Aorta (tissue), 5 donors: ENCODE measurements at regions not wholly inside any gene's neighbourhood (a gene's known extent, or its start where the extent isn't known, plus 50 kb on each side); places are given as distances from the start of the nearest gene placed in this dataset.

Experiments
- ATAC-seq: fragments of 200-7000 bp; cut with Tn5 transposase; one replicate; pipeline ENCODE4 v1.9.1; 2022; ENCODE audit warnings: moderate library complexity; ENCODE audit not compliant: low FRiP score
- DNase-seq, 2 donors: peaks; one replicate each; pipeline ENCODE4 v3.0.0-alpha.2; 2020
- H3K27ac ChIP-seq, 2 donors: one replicate each; pipeline ENCODE4 v1.5.1; 2013; ENCODE audit warnings: low read length in 2 of 2, mild to moderate bottlenecking in 2 of 2, moderate library complexity in 2 of 2, control low read depth in 1 of 2, inconsistent platforms in 1 of 2, low read depth in 1 of 2
- H3K27me3 ChIP-seq, 2 donors: one replicate each; pipeline ENCODE4 v1.6.1; 2013; ENCODE audit warnings: control low read depth in 1 of 2, low read length in 1 of 2, mild to moderate bottlenecking in 1 of 2, moderate library complexity in 1 of 2; ENCODE audit not compliant: insufficient read depth in 2 of 2, control insufficient read depth in 1 of 2
- H3K36me3 ChIP-seq, 2 donors: one replicate each; pipeline ENCODE4 v1.6.1; 2013; ENCODE audit warnings: control low read depth in 1 of 2, low read length in 1 of 2, mild to moderate bottlenecking in 1 of 2; ENCODE audit not compliant: insufficient read depth in 2 of 2, control insufficient read depth in 1 of 2
- H3K4me1 ChIP-seq, 2 donors: one replicate each; pipeline ENCODE4 v1.6.1; 2013; ENCODE audit warnings: low read length in 2 of 2, control low read depth in 1 of 2, mild to moderate bottlenecking in 1 of 2, moderate library complexity in 1 of 2; ENCODE audit not compliant: insufficient read depth in 2 of 2, control insufficient read depth in 1 of 2
- H3K4me3 ChIP-seq, 2 donors: one replicate each; pipeline ENCODE4 v1.5.1; 2013; ENCODE audit warnings: low read length in 2 of 2, control low read depth in 1 of 2, mild to moderate bottlenecking in 1 of 2
- H3K9me3 ChIP-seq: one replicate; pipeline ENCODE4 v1.6.1; 2013; ENCODE audit warnings: mild to moderate bottlenecking, low read length; ENCODE audit not compliant: control insufficient read depth
- WGBS, 2 donors: extraction: QIAGEN DNeasy Blood & Tissue Kit; methylation state at CpG; one replicate each; pipeline ENCODE4 v1.1.7; 2013; 5-methylcytosine and 5-hydroxymethylcytosine counted together
- intact Hi-C, 2 donors: fragments of 100-400 bp; cut with DNase I; formaldehyde crosslinking; loops; one replicate each; pipeline versions ENCODE4 v1.14.2 to v1.15.0; 2022
- donor health status: healthy with polysubstance abuse.
- donor health status: Bipolar disorder and iron deficiency.
- donor health status: DM: no; HTN: no; CAD: no.
- donor health status: DM: no; HTN: no; CAD: no.
- donor health status: DM: yes; HTN: yes; CAD: no.

DNA sequence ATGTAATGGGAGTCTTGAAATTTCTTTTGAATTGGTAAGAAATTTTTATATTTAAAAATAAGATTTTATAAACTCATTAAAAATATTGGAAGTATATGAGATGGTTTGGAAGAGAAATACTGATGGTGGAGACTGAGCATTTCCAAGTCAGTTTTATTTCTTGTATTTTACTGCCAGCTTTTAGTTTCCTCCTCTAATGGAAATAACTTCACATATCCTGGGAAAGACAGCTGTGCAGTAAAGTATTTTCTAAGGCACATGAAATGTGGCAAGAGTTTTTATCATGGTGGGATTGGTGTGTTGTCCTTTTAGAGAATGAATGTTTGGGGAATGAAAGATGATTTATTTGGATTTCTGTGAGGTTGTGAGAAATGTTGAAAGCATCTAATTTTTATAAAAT lies 346.9 kb upstream of the RGS6 start:
- Histone ChIP-seq H3K27ac (no peak overlapping the region), H3K4me3 (no peak overlapping the region), H3K9me3 (no peaks in the 10 kb centered on the region), H3K27me3 (no peaks in the 10 kb centered on the region), H3K4me1 (peaks cover 0 to 2% of the 10 kb centered on the region in 2 donors), H3K36me3 (no peaks in the 10 kb centered on the region)
- intact Hi-C loops: loop anchor here in 1 of 2 donors (10.0 kb wide), 3 partner anchors 101 to 261 kb away; partner anchors contain the start of gene SIPA1L1
- ATAC-seq (no peak), DNase-seq (no peak)

DNA sequence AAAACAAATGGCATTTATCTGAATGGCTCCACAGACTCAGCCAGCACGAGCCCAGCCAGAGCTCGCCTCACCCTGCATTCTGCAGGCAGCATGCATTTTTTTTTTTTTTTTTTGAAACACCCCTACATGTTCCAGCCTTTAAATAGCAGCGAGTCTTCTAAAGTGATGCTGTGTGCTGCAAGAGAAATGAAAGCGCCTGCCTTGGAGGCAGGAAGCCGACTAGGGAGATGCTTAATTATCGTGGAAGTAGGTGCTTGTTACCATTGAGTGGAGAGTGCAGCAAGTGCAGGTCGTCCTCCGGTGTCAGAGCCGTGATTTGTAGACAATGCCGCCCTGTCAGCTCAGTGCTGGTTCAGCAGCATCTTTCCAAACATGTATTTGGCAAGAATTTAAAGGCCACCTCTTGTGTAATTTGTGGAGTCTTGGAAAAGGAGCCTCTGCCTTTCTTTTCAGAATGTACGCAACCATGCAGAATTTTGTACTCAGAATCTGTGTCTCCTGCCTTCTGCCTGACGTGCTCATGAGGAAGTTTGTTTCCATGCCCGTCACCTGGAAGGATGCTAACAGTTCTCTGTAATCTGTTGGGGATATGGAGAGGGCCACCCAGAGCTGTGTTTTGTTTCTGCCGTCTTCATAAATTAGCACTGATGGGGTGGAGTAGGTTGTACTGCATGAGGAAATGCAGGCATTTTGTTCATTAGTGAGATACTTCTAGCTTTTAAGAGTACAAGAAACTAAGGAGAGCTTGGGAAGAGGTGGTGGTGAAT lies 345.9 kb upstream of the RGS6 start:
- peaks cover 0 to 2% of the 10 kb centered on the region in 2 donors for H3K4me1 ChIP-seq
- peak; percentile 74 for ATAC-seq

DNA sequence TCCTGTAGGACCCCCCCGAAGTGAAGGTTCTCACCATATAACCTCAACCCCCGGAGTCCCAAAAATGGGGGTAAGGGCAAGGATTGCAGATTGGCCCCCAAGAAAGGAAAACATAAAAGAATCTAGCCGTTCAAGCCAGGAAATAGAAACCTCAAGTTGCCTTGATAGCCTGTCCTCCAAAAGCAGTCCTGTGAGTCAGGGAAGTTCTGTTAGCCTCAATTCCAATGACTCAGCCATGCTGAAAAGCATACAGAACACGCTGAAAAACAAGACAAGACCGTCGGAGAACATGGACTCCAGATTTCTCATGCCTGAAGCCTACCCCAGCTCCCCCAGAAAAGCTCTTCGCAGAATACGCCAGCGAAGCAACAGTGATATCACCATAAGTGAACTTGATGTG lies 344.2 kb upstream of the RGS6 start:
- H3K9me3 ChIP-seq: no peaks in the 10 kb centered on the region
- no peak for DNase-seq
- no peak overlapping the region for H3K27ac ChIP-seq
- H3K4me1 ChIP-seq: peaks cover 2 to 3% of the 10 kb centered on the region in 2 donors
- no peaks in the 10 kb centered on the region for H3K27me3 ChIP-seq
- no peaks in the 10 kb centered on the region for H3K36me3 ChIP-seq
- WGBS, 2 donors: 91 to 93% methylated on average over 9 of the region's 9 CpGs
- H3K4me3 ChIP-seq: no peak overlapping the region
- intact Hi-C loops: loop anchor here in 1 of 2 donors (10.0 kb wide), 3 partner anchors 103 to 263 kb away; partner anchors contain the start of gene SIPA1L1
- no peak for ATAC-seq

More for the DNA sequence above, 345.9 kb upstream of the RGS6 start:
- 3 to 6% methylated on average over 14 of the region's 14 CpGs for WGBS, 2 donors
- Histone ChIP-seq H3K27ac (peak overlapping the region in 1 of 2 donors; percentile 82), H3K9me3 (no peaks in the 10 kb centered on the region), H3K36me3 (no peaks in the 10 kb centered on the region), H3K27me3 (no peaks in the 10 kb centered on the region), H3K4me3 (peak overlapping the region; percentile 38 to 94)
- DNase-seq: peak in 1 of 2 donors; percentile 44
- intact Hi-C loops: loop anchor here in 1 of 2 donors (10.0 kb wide), 3 partner anchors 102 to 262 kb away; partner anchors contain the start of gene SIPA1L1

DNA sequence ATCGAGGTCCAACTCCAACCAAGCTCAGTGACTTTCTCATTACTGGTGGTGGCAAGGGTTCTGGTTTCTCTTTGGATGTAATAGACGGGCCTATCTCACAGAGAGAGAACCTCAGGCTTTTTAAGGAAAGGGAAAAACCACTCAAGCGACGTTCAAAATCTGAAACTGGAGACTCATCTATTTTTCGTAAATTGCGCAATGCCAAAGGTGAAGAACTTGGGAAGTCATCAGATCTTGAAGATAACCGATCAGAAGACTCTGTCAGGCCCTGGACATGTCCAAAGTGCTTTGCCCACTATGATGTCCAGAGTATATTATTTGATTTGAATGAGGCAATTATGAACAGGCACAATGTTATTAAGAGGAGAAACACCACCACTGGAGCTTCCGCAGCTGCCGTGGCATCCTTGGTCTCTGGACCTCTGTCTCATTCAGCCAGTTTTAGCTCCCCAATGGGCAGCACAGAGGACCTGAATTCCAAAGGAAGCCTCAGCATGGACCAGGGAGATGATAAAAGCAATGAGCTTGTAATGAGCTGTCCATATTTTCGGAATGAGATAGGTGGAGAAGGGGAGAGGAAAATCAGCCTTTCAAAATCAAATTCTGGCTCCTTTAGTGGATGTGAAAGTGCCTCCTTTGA lies 343.5 kb upstream of the RGS6 start:
- 98% methylated on average over 10 of the region's 10 CpGs for WGBS, 2 donors
- Histone ChIP-seq H3K9me3 (no peaks in the 10 kb centered on the region), H3K36me3 (no peaks in the 10 kb centered on the region), H3K27me3 (no peaks in the 10 kb centered on the region), H3K27ac (no peak overlapping the region), H3K4me3 (no peak overlapping the region), H3K4me1 (peaks cover 1 to 2% of the 10 kb centered on the region in 2 donors)
- no peak for DNase-seq
- no peak for ATAC-seq
- intact Hi-C loops: loop anchor here in 1 of 2 donors (10.0 kb wide), 3 partner anchors 104 to 264 kb away; partner anchors contain the start of gene SIPA1L1

DNA sequence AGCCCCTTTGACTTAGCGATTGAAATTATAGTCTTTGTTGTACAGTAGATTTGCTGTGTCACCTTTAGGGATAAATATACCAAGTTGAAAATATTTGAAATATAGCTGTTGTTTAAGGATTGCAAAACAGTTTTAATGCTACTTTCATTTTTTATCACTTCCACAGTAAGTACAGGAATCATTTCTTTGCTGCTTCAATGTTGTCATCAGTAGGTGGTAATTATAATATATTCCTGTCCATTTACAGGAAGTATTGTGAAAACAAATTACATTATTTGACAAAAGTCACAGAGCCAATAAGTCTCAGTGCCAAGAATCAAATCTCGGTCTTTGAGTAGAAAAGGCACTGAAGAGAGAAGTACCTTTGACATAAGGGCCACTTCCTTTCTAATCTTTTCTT lies 342.6 kb upstream of the RGS6 start:
- H3K27me3 ChIP-seq: no peaks in the 10 kb centered on the region
- WGBS, 2 donors: 77% methylated on average over 2 of the region's 2 CpGs
- ATAC-seq (no peak), DNase-seq (no peak)
- H3K4me1 ChIP-seq: peaks cover 1 to 2% of the 10 kb centered on the region in 2 donors
- intact Hi-C loops: loop anchor here (10.0 kb wide), 4 partner anchors 65 to 265 kb away; partner anchors contain the start of gene SIPA1L1 (in 1 of the 2)
- H3K4me3 ChIP-seq: no peak overlapping the region
- no peak overlapping the region for H3K27ac ChIP-seq
- H3K36me3 ChIP-seq: no peaks in the 10 kb centered on the region
- no peaks in the 10 kb centered on the region for H3K9me3 ChIP-seq

DNA sequence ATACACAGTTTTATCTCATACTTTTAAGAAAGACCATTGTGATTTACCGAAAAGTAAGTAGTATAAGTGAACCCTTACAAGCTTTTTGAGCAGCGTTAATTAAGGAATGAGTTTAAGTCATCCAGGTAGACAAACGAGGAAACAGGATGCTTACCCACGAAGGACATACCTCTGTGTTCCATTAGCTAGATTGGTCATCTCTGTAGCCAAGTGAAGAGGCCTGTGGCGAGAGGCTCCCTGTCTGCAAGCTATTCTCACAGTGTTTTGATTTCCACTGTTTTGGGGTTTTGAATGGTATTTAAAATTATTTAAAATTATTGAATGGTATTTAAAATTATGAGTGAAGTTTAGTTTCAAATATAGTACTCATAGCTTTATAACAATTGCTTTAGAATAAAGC lies 342.1 kb upstream of the RGS6 start:
- Histone ChIP-seq H3K27ac (no peak overlapping the region), H3K4me3 (no peak overlapping the region), H3K4me1 (peaks cover 1 to 2% of the 10 kb centered on the region in 2 donors), H3K36me3 (no peaks in the 10 kb centered on the region), H3K27me3 (no peaks in the 10 kb centered on the region), H3K9me3 (no peaks in the 10 kb centered on the region)
- ATAC-seq (no peak), DNase-seq (no peak)
- 94 to 97% methylated on average over 5 of the region's 5 CpGs for WGBS, 2 donors
- intact Hi-C loops: loop anchor here in 1 of 2 donors (10.0 kb wide), 1 partner anchor 65 kb away; no protein-coding TSS in a partner anchor

- no peak for ATAC-seq
- intact Hi-C loops: loop anchor here in 1 of 2 donors (10.0 kb wide), 1 partner anchor 64 kb away; no protein-coding TSS in a partner anchor
- Histone ChIP-seq H3K27ac (no peak overlapping the region), H3K4me3 (no peak overlapping the region), H3K9me3 (no peaks in the 10 kb centered on the region), H3K36me3 (no peaks in the 10 kb centered on the region), H3K4me1 (peaks cover 1 to 8% of the 10 kb centered on the region in 2 donors), H3K27me3 (no peaks in the 10 kb centered on the region)
- no peak for DNase-seq
These were observed 341.0 kb upstream of the RGS6 start for GRCh38 chr14:71591231-71591630.

- DNase-seq: no peak
These were observed 340.3 kb upstream of the RGS6 start for GRCh38 chr14:71591929-71592328.

More at GRCh38 chr14:71591929-71592328, 340.3 kb upstream of the RGS6 start:
- Histone ChIP-seq H3K4me3 (no peak overlapping the region), H3K27ac (no peak overlapping the region), H3K27me3 (no peaks in the 10 kb centered on the region), H3K9me3 (no peaks in the 10 kb centered on the region), H3K36me3 (no peaks in the 10 kb centered on the region), H3K4me1 (peaks cover 1 to 8% of the 10 kb centered on the region in 2 donors)
- intact Hi-C loops: loop anchor here in 1 of 2 donors (10.0 kb wide), 1 partner anchor 63 kb away; no protein-coding TSS in a partner anchor
- WGBS, 2 donors: 36 to 40% methylated on average over 1 of the region's 1 CpG
- ATAC-seq: no peak
